Hepatocyte (in vitro differentiated cells): ENCODE measurements at regions not wholly inside any gene's neighbourhood (a gene's known extent, or its start where the extent isn't known, plus 50 kb on each side); places are given as distances from the start of the nearest gene placed in this dataset.
"Not testable (repeated sequence)": the region's sequence is repeated elsewhere in the genome, so short reads cannot be mapped to it uniquely, and the experiment has no call there.

Experiments
- DNase-seq: peaks from one replicate; pipeline ENCODE4 v3.0.0-alpha.2; 2016; ENCODE audit warnings: low spot score
- H2AFZ ChIP-seq: fragments of 200-600 bp; sonication (generic); 2 replicates; pipeline ENCODE4 v1.6.0; 2016; ENCODE audit warnings: antibody characterized with exemption, mild to moderate bottlenecking
- H3K27ac ChIP-seq: fragments of 200-600 bp; sonication (generic); 2 replicates; pipeline ENCODE4 v1.5.1; 2016; ENCODE audit warnings: mild to moderate bottlenecking
- H3K27me3 ChIP-seq: fragments of 200-600 bp; sonication (generic); 2 replicates; pipeline ENCODE4 v1.6.1; 2016
- H3K36me3 ChIP-seq: fragments of 200-600 bp; sonication (generic); replicated peaks from 2 replicates; pipeline ENCODE4 v1.5.1; 2016; ENCODE audit warnings: low read depth; ENCODE audit not compliant: insufficient read depth
- H3K4me1 ChIP-seq: fragments of 200-600 bp; sonication (generic); 2 replicates; pipeline ENCODE4 v1.5.1; 2016; ENCODE audit warnings: mild to moderate bottlenecking, moderate library complexity; ENCODE audit not compliant: insufficient read depth
- H3K4me2 ChIP-seq: fragments of 200-600 bp; sonication (generic); 2 replicates; pipeline ENCODE4 v1.6.0; 2016
- H3K4me3 ChIP-seq: fragments of 200-600 bp; sonication (generic); 2 replicates; pipeline ENCODE4 v1.5.1; 2016; ENCODE audit warnings: mild to moderate bottlenecking
- H3K79me2 ChIP-seq: fragments of 200-600 bp; sonication (generic); 2 replicates; pipeline ENCODE4 v1.6.0; 2017; ENCODE audit warnings: mild to moderate bottlenecking
- H3K9me2 ChIP-seq: fragments of 200-600 bp; sonication (generic); replicated peaks from 2 replicates; pipeline ENCODE4 v1.6.0; 2017; ENCODE audit warnings: mild to moderate bottlenecking; ENCODE audit not compliant: insufficient read depth
- H3K9me3 ChIP-seq: fragments of 200-600 bp; sonication (generic); 2 replicates; pipeline ENCODE4 v1.5.1; 2016; ENCODE audit warnings: low read depth, mild to moderate bottlenecking
- H4K20me1 ChIP-seq: fragments of 200-600 bp; sonication (generic); 2 replicates; pipeline ENCODE4 v1.6.0; 2016; ENCODE audit warnings: mild to moderate bottlenecking; ENCODE audit not compliant: insufficient read depth, poor library complexity, severe bottlenecking
- CTCF ChIP-seq: fragments of 200-600 bp; sonication (generic); IDR thresholded peaks from 2 replicates; pipeline ENCODE4 v1.5.1; 2016; ENCODE audit warnings: antibody characterized with exemption, mild to moderate bottlenecking; ENCODE audit not compliant: poor library complexity
- EZH2 ChIP-seq: fragments of 200-600 bp; sonication (generic); IDR thresholded peaks from 2 replicates; pipeline ENCODE4 v1.6.1; 2016; ENCODE audit warnings: antibody characterized with exemption, mild to moderate bottlenecking, borderline replicate concordance
- EZH2phosphoT487 ChIP-seq: fragments of 200-600 bp; sonication (generic); IDR thresholded peaks from one replicate; pipeline ENCODE4 v1.6.1; 2018; ENCODE audit warnings: antibody characterized with exemption, mild to moderate bottlenecking, low read depth, moderate library complexity; ENCODE audit not compliant: unreplicated experiment, severe bottlenecking
- WGBS: methylation state at CpG from one replicate; pipeline ENCODE4 v1.1.6; 2016; ENCODE audit warnings: low lambda C conversion rate; ENCODE audit errors: missing lambda C conversion rate; 5-methylcytosine and 5-hydroxymethylcytosine counted together

- H3K27ac ChIP-seq = no peak overlapping the region
- no peaks in the 10 kb centered on the region for H3K4me1 ChIP-seq
- no peak for TF ChIP-seq EZH2
- no peak for TF ChIP-seq EZH2phosphoT487
- TF ChIP-seq CTCF = no peak
- no peaks in the 10 kb centered on the region for H3K36me3 ChIP-seq
- WGBS = 88% methylated on average over 4 of the region's 4 CpGs
- H4K20me1 ChIP-seq = no peaks in the 10 kb centered on the region
- no peaks in the 10 kb centered on the region for H3K79me2 ChIP-seq
- H3K9me3 ChIP-seq = no peaks in the 10 kb centered on the region
- no peak overlapping the region for H3K4me2 ChIP-seq
- no peak for DNase-seq
- H3K4me3 ChIP-seq = no peak overlapping the region
- no peak overlapping the region for H2AFZ ChIP-seq
- no peaks in the 10 kb centered on the region for H3K27me3 ChIP-seq
- no peaks in the 10 kb centered on the region for H3K9me2 ChIP-seq
Observed at GRCh38 chr6:6080975-6081374, 74.2 kb upstream of the NRN1 start.

GRCh38 chr6:6074190-6074589 is 67.5 kb upstream of the NRN1 start:
- H3K27me3 ChIP-seq = no peaks in the 10 kb centered on the region
- H3K9me2 ChIP-seq = no peaks in the 10 kb centered on the region
- no peak overlapping the region for H3K4me2 ChIP-seq
- no peak for DNase-seq
- no peaks in the 10 kb centered on the region for H3K9me3 ChIP-seq
- no peak overlapping the region for H3K4me3 ChIP-seq
- no peak overlapping the region for H2AFZ ChIP-seq
- no peak overlapping the region for H3K27ac ChIP-seq
- no peaks in the 10 kb centered on the region for H3K79me2 ChIP-seq
- no peaks in the 10 kb centered on the region for H4K20me1 ChIP-seq
- H3K36me3 ChIP-seq = no peaks in the 10 kb centered on the region
- TF ChIP-seq CTCF (no peak), EZH2phosphoT487 (no peak), EZH2 (no peak)
- no peaks in the 10 kb centered on the region for H3K4me1 ChIP-seq

- not testable (repeated sequence) for H3K27me3 ChIP-seq, H3K4me3 ChIP-seq, H3K4me1 ChIP-seq, H3K36me3 ChIP-seq, H3K9me3 ChIP-seq, H3K4me2 ChIP-seq, H2AFZ ChIP-seq, DNase-seq, H3K9me2 ChIP-seq, H4K20me1 ChIP-seq, H3K27ac ChIP-seq, H3K79me2 ChIP-seq
- 85% methylated on average over 5 of the region's 5 CpGs for WGBS
Observed at GRCh38 chr6:6068157-6068556, 61.4 kb upstream of the NRN1 start.

GRCh38 chr6:6058054-6058444 is 51.3 kb upstream of the NRN1 start:
- H3K36me3 ChIP-seq = no peaks in the 10 kb centered on the region
- WGBS = 87% methylated on average over 25 of the region's 25 CpGs
- H3K9me2 ChIP-seq = no peaks in the 10 kb centered on the region
- no peaks in the 10 kb centered on the region for H4K20me1 ChIP-seq
- no peaks in the 10 kb centered on the region for H3K79me2 ChIP-seq
- no peaks in the 10 kb centered on the region for H3K4me1 ChIP-seq
- no peaks in the 10 kb centered on the region for H3K9me3 ChIP-seq
- H2AFZ ChIP-seq = no peak overlapping the region
- peaks cover 29% of the 10 kb centered on the region for H3K27me3 ChIP-seq
- no peak for TF ChIP-seq CTCF
- TF ChIP-seq EZH2 = no peak
- TF ChIP-seq EZH2phosphoT487 = no peak
- no peak for DNase-seq
- H3K4me3 ChIP-seq = no peak overlapping the region
- no peak overlapping the region for H3K4me2 ChIP-seq
- no peak overlapping the region for H3K27ac ChIP-seq
